ENCODE measurements at regions not wholly inside any gene's neighbourhood (a gene's known extent, or its start where the extent isn't known, plus 50 kb on each side); places are given as distances from the start of the nearest gene placed in this dataset.
"Not testable (repeated sequence)": the region's sequence is repeated elsewhere in the genome, so short reads cannot be mapped to it uniquely, and the experiment has no call there.

DNA sequence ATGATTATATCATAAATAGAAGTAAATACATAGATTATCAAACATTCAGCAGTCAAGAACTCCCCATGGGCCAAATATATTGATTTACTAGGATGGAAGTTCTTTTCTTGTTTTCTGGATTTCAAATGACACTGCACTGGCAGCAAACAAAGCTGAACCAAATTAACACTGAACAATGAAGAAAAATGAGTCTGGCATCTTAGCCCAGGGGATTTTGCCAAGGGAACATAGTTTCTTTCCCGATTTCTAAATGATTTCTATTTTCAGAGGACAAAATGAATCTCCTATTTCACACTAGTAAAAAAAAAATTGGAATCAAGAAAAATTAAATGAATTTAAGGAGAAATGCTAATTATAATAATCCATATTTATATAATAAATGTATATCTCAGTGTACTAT lies 116.9 kb upstream of the FAM174A start:
- Histone ChIP-seq H3K9me3 (no peaks in the 10 kb centered on the region), H3K4me3 (no peak overlapping the region), H3K4me1 (no peaks in the 10 kb centered on the region), H3K27ac (no peak overlapping the region), H3K27me3 (ENCODE audit: low read depth) (no peaks in the 10 kb centered on the region), H3K36me3 (no peaks in the 10 kb centered on the region)
- ATAC-seq, result no peak
- intact Hi-C loops (cut with DNase I), result no loop called here
- DNase-seq, result no peak
- TF ChIP-seq, protein P1, sequence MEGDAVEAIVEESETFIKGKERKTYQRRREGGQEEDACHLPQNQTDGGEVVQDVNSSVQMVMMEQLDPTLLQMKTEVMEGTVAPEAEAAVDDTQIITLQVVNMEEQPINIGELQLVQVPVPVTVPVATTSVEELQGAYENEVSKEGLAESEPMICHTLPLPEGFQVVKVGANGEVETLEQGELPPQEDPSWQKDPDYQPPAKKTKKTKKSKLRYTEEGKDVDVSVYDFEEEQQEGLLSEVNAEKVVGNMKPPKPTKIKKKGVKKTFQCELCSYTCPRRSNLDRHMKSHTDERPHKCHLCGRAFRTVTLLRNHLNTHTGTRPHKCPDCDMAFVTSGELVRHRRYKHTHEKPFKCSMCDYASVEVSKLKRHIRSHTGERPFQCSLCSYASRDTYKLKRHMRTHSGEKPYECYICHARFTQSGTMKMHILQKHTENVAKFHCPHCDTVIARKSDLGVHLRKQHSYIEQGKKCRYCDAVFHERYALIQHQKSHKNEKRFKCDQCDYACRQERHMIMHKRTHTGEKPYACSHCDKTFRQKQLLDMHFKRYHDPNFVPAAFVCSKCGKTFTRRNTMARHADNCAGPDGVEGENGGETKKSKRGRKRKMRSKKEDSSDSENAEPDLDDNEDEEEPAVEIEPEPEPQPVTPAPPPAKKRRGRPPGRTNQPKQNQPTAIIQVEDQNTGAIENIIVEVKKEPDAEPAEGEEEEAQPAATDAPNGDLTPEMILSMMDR (IDR thresholded peaks at IDR 0.05), result no peak

DNA sequence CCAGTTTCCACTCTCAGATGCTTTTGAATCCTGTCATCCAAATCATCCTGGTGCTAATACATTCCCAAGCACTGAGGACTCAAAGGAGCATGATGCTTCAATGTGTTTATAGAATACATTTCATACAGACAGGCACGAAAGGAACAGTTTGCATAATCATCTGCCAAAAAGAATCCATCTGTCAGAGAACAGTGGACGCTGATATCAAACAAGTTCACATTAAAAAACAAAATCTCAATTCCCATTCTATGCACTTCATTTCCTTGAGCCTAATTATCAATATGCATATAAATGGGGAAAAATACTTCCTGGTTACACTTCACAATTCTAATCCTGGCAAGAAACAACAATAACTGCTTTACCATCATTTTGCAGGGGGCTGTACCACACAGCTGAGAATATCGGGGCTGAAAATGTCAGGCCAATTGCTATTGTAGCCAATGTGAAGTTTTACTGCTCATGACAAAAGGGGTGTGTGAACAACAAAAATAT lies 125.5 kb upstream of the FAM174A start:
- no peak overlapping the region for H3K4me3 ChIP-seq
- no peak overlapping the region for H3K27ac ChIP-seq
- TF ChIP-seq, protein P1 (IDR thresholded peaks at IDR 0.05), result no peak
- intact Hi-C loops (cut with DNase I), result no loop called here
- H3K27me3 ChIP-seq (ENCODE audit: low read depth), result no peaks in the 10 kb centered on the region
- no peaks in the 10 kb centered on the region for H3K9me3 ChIP-seq
- no peaks in the 10 kb centered on the region for H3K36me3 ChIP-seq
- no peak for ATAC-seq
- no peaks in the 10 kb centered on the region for H3K4me1 ChIP-seq
- no peak for DNase-seq

GRCh38 chr5:100407053-100407452 lies 128.1 kb upstream of the FAM174A start:
- TF ChIP-seq, protein P1 (IDR thresholded peaks at IDR 0.05), result no peak
- no peak overlapping the region for H3K4me3 ChIP-seq
- intact Hi-C loops (cut with DNase I), result no loop called here
- ATAC-seq, result no peak
- no peak for DNase-seq
- no peaks in the 10 kb centered on the region for H3K27me3 ChIP-seq (ENCODE audit: low read depth)
- no peak overlapping the region for H3K27ac ChIP-seq
- no peaks in the 10 kb centered on the region for H3K36me3 ChIP-seq
- H3K4me1 ChIP-seq, result no peaks in the 10 kb centered on the region
- no peaks in the 10 kb centered on the region for H3K9me3 ChIP-seq

DNA sequence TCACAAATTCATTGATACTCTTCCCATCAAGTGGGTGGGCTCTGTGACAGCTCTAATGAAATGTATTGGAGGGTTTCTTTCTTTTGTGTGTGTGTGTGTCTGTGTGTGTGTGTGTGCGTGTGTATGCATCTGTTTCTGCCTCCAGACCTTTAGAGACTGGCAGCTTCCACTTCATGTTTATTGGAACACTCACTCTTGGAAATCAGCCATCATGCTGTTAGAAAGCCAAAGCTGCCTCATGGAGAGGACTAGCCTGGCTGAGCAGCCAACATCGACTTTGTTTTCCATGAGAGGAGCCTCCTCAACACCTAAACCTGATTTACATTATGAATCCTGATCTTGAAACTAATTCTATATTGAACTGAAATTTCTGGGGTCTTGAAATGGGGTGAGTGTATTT lies 128.5 kb upstream of the FAM174A start:
- ATAC-seq, result no peak
- TF ChIP-seq, protein P1 (IDR thresholded peaks at IDR 0.05), result no peak
- H3K36me3 ChIP-seq, result no peaks in the 10 kb centered on the region
- no peaks in the 10 kb centered on the region for H3K4me1 ChIP-seq
- no peak overlapping the region for H3K4me3 ChIP-seq
- no peak overlapping the region for H3K27ac ChIP-seq
- intact Hi-C loops (cut with DNase I), result no loop called here
- H3K9me3 ChIP-seq, result no peaks in the 10 kb centered on the region
- DNase-seq, result no peak
- H3K27me3 ChIP-seq (ENCODE audit: low read depth), result no peaks in the 10 kb centered on the region

GRCh38 chr5:100402071-100402470 lies 133.1 kb upstream of the FAM174A start:
- peak in 1 of 2 donors; percentile 21 for ATAC-seq
- Histone ChIP-seq H3K27me3 (ENCODE audit: low read depth) (no peaks in the 10 kb centered on the region), H3K4me1 (no peaks in the 10 kb centered on the region), H3K36me3 (no peaks in the 10 kb centered on the region), H3K4me3 (no peak overlapping the region), H3K27ac (no peak overlapping the region), H3K9me3 (no peaks in the 10 kb centered on the region)
- intact Hi-C loops (cut with DNase I), result no loop called here
- DNase-seq, result no peak
- TF ChIP-seq, protein P1 (IDR thresholded peaks at IDR 0.05), result no peak

DNA sequence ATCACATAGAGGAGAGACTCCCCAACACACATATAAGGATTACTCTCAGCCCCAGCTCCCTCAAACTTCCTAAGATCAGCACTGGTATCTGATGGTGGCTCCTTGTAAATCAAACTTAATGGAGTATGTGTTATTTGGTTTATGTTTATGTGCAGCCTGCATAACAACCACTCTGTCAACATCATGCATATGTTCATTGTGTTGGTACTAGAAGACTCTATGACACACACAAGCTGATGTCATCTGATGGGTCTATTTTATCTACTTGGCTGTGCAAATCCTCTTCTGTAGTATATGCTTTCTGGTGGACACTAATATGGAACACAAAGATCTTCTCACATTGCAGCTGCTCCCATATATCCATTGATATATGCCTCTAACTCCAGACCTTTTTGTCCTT lies 134.0 kb upstream of the FAM174A start:
- intact Hi-C loops (cut with DNase I), result no loop called here

GRCh38 chr5:100398815-100399214 lies 136.4 kb upstream of the FAM174A start:
- DNase-seq; H3K27ac ChIP-seq; H3K4me1 ChIP-seq; H3K27me3 ChIP-seq (ENCODE audit: low read depth); H3K4me3 ChIP-seq; H3K9me3 ChIP-seq; H3K36me3 ChIP-seq; intact Hi-C loops (cut with DNase I): not testable (repeated sequence)
- ATAC-seq, result peak; percentile 85 to 91

More for the DNA sequence above, 134.0 kb upstream of the FAM174A start:
- ATAC-seq (no peak), DNase-seq (no peak)
- Histone ChIP-seq H3K4me1 (no peaks in the 10 kb centered on the region), H3K27ac (no peak overlapping the region), H3K27me3 (ENCODE audit: low read depth) (no peaks in the 10 kb centered on the region), H3K9me3 (no peaks in the 10 kb centered on the region), H3K4me3 (no peak overlapping the region), H3K36me3 (no peaks in the 10 kb centered on the region)
- TF ChIP-seq, protein P1 (IDR thresholded peaks at IDR 0.05), result no peak

- not testable (repeated sequence) for ATAC-seq, H3K36me3 ChIP-seq
Measured at GRCh38 chr5:100379254-100379858, 155.8 kb upstream of the FAM174A start.

More at GRCh38 chr5:100379254-100379858, 155.8 kb upstream of the FAM174A start:
- H3K27me3 ChIP-seq (ENCODE audit: low read depth); H3K4me1 ChIP-seq; H3K27ac ChIP-seq; DNase-seq; intact Hi-C loops (cut with DNase I); H3K9me3 ChIP-seq; H3K4me3 ChIP-seq: not testable (repeated sequence)
